ENCODE measurements at regions not wholly inside any gene's neighbourhood (a gene's known extent, or its start where the extent isn't known, plus 50 kb on each side); places are given as distances from the start of the nearest gene placed in this dataset.
A peak's percentile ranks its signal among the peaks of the same experiment; 100 is the strongest.

- Mint-ChIP-seq H3K4me3 (no peak overlapping the region), H3K9me3 (no peaks in the 10 kb centered on the region), H3K27ac (no peak overlapping the region), H3K27me3 (no peaks in the 10 kb centered on the region), H3K4me1 (peaks cover 20% of the 10 kb centered on the region), H3K36me3 (ENCODE audit: low read depth) (no peaks in the 10 kb centered on the region)
- ATAC-seq: no peak
- DNase-seq: no peak
Measured at GRCh38 chr2:160664603-160665140, 171.1 kb upstream of the RBMS1 start.

DNA sequence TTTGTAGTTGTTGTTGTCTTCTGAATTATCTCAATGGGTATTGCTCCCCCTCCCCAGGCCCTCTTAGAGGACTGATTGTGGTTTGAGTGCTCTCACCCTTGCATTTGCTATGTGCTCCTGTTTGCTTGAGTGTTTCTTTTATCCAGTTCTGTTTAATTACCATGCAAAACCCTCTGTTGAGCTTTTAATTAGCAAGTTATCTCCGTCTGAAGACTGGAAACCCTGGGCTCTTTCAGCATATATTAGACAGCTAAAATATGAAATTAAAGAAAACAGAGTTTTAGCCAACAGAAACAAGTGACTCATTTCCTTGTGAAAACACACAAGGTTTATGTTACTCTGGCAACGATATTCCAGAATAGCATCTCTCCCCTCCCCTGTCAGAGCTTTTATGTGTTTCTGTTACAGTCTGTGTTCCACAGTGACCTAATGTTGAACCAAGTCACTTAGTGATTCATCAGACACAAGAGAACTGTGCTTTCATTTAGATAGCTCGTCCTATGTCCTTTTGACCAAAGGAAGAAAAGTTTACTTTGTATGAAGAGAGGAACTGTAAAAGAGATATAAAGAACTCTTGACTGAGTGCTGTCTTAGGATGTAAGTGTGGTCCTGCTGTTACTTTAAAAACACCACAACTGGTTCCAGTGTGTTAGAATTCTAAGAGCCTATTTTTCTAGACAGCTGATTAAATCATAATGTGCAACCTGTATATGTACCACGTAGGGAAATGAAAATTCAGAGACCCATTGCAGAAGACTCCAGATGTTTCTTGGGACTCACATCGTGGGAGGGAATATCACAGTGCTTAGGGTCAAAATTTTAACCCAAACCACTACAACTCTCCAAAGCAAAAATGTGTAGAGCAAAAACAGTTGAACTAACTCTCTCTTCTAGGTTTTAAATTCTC, 172.8 kb upstream of the RBMS1 start:
- H3K27ac Mint-ChIP-seq: peak overlapping the region; percentile 76
- peak overlapping the region; percentile 47 for H3K4me3 Mint-ChIP-seq
- no peaks in the 10 kb centered on the region for H3K36me3 Mint-ChIP-seq (ENCODE audit: low read depth)
- H3K9me3 Mint-ChIP-seq: no peaks in the 10 kb centered on the region
- H3K4me1 Mint-ChIP-seq: peaks cover 20% of the 10 kb centered on the region
- no peak for DNase-seq
- H3K27me3 Mint-ChIP-seq: no peaks in the 10 kb centered on the region
- peak; percentile 99 for ATAC-seq

- Mint-ChIP-seq H3K27me3 (no peaks in the 10 kb centered on the region), H3K27ac (no peak overlapping the region), H3K36me3 (ENCODE audit: low read depth) (no peaks in the 10 kb centered on the region), H3K4me1 (peaks cover 20% of the 10 kb centered on the region), H3K4me3 (no peak overlapping the region), H3K9me3 (no peaks in the 10 kb centered on the region)
- DNase-seq (no peak), ATAC-seq (no peak)
Measured at GRCh38 chr2:160667811-160668210, 174.2 kb upstream of the RBMS1 start.

GRCh38 chr2:160670618-160671017, 177.0 kb upstream of the RBMS1 start:
- Mint-ChIP-seq H3K36me3 (ENCODE audit: low read depth) (no peaks in the 10 kb centered on the region), H3K27ac (no peak overlapping the region), H3K4me3 (no peak overlapping the region), H3K4me1 (peaks cover 20% of the 10 kb centered on the region), H3K27me3 (no peaks in the 10 kb centered on the region), H3K9me3 (peaks cover 1% of the 10 kb centered on the region)
- no peak for DNase-seq
- no peak for ATAC-seq

- Mint-ChIP-seq H3K4me1 (peaks cover 4% of the 10 kb centered on the region), H3K36me3 (ENCODE audit: low read depth) (no peaks in the 10 kb centered on the region), H3K27me3 (no peaks in the 10 kb centered on the region), H3K27ac (no peak overlapping the region), H3K9me3 (peaks cover 3% of the 10 kb centered on the region), H3K4me3 (no peak overlapping the region)
- ATAC-seq (no peak), DNase-seq (no peak)
Measured at GRCh38 chr2:160672211-160672610, 178.6 kb upstream of the RBMS1 start.

DNA sequence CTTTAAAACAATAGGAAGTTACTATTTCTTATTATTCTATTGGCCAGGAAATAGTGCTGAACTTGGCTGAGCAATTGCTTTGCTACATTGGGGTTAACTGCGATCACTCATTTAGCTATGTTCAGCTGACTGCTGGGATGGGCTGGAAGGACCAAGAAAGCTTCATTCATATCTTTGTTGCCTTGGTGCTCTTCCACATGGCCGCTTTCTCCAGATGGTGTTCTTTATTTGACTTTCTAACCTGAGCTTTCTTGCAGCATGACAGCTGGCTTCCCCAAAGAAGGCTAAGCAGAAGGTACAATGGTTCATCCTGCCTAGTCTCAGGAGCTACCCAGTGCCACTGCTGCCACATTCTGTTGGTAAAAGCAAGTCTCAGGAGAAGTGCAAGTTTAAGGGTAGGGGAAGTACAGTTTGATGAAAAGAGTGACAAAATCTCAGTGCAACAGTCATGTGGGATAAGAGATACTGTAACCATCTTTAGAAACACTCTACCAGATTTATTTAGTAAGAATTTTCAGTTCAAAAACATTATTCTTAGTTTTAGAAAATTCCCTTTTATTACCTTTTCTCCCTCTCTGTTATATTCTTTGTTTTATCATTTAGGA, 180.6 kb upstream of the RBMS1 start:
- Mint-ChIP-seq H3K27ac (no peak overlapping the region), H3K4me3 (no peak overlapping the region), H3K27me3 (no peaks in the 10 kb centered on the region), H3K4me1 (no peaks in the 10 kb centered on the region), H3K9me3 (peaks cover 3% of the 10 kb centered on the region), H3K36me3 (ENCODE audit: low read depth) (no peaks in the 10 kb centered on the region)
- DNase-seq (no peak), ATAC-seq (no peak)

DNA sequence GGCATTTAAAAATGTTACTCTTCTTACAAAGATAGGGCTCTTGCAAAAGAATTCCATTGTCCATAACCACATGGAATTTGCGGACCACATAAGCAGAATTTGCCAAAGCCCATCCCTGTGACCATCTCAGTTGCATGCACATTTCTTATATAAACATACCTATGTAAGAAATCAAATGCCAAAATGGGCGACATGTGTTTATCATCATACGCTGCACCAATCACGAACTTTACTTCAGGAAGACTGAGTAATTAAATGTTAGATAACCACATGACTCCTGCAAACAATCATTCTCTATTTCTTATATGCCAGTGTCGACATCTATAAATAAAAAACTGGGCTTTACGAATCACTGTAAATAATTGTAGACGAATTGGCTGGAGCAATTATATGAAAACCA, 186.1 kb upstream of the RBMS1 start:
- Mint-ChIP-seq H3K4me3 (no peak overlapping the region), H3K9me3 (peaks cover 8% of the 10 kb centered on the region)
- ATAC-seq: no peak

DNA sequence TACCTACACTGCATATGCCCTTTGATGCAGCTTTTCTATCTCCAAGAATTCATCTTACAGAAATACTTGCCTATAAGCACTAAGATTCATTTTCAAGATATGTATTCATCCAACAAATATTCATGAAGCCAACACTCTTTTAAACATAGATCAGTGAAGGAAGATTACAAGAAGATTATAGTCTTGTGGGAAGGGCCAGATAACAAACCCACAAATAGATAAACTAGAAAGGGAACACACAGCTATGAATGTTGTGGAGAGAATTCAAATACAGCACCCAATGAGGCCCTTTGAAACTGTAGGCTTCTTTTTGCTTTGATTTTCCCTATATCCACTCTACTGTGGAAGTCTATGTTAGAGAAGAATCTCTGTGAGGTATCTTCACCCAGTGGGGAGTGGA, 186.7 kb upstream of the RBMS1 start:
- H3K27ac Mint-ChIP-seq: no peak overlapping the region
- DNase-seq: no peak
- H3K9me3 Mint-ChIP-seq: peaks cover 8% of the 10 kb centered on the region
- no peaks in the 10 kb centered on the region for H3K27me3 Mint-ChIP-seq
- ATAC-seq: no peak
- H3K4me1 Mint-ChIP-seq: no peaks in the 10 kb centered on the region
- H3K36me3 Mint-ChIP-seq (ENCODE audit: low read depth): no peaks in the 10 kb centered on the region
- H3K4me3 Mint-ChIP-seq: no peak overlapping the region

More for the DNA sequence above, 186.1 kb upstream of the RBMS1 start:
- H3K4me1 Mint-ChIP-seq: no peaks in the 10 kb centered on the region
- H3K27ac Mint-ChIP-seq: no peak overlapping the region
- DNase-seq: no peak
- no peaks in the 10 kb centered on the region for H3K27me3 Mint-ChIP-seq
- no peaks in the 10 kb centered on the region for H3K36me3 Mint-ChIP-seq (ENCODE audit: low read depth)

GRCh38 chr2:160680974-160681373, 187.4 kb upstream of the RBMS1 start:
- Mint-ChIP-seq H3K27me3 (no peaks in the 10 kb centered on the region), H3K9me3 (peaks cover 5% of the 10 kb centered on the region), H3K4me3 (no peak overlapping the region), H3K4me1 (no peaks in the 10 kb centered on the region), H3K27ac (no peak overlapping the region), H3K36me3 (ENCODE audit: low read depth) (no peaks in the 10 kb centered on the region)
- DNase-seq (no peak), ATAC-seq (no peak)

- peaks cover 5% of the 10 kb centered on the region for H3K9me3 Mint-ChIP-seq
- no peaks in the 10 kb centered on the region for H3K36me3 Mint-ChIP-seq (ENCODE audit: low read depth)
- H3K4me1 Mint-ChIP-seq: no peaks in the 10 kb centered on the region
- H3K27me3 Mint-ChIP-seq: no peaks in the 10 kb centered on the region
- DNase-seq (no peak), ATAC-seq (no peak)
- no peak overlapping the region for H3K27ac Mint-ChIP-seq
- H3K4me3 Mint-ChIP-seq: no peak overlapping the region
Measured at GRCh38 chr2:160683206-160683605, 189.6 kb upstream of the RBMS1 start.

DNA sequence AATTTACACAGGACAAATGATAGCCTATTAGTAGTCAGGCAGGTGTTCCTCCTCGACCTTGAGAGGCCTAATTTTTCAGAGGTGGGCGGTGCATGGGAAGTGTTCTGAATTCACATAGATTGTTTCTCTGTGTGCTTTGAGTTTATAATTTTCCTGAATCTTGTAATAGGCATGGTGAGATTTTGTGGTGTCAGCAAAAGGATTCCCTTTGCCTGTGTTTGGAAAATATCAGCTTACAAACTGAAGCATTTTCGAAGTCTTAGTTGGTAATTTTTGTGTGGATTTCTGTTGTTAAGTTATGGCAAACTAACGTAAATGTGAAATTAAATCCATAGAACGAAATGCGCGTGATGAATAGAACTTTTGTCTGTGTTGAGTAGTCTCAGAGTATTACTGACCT, 194.0 kb upstream of the RBMS1 start:
- H3K27ac Mint-ChIP-seq: no peak overlapping the region
- no peaks in the 10 kb centered on the region for H3K4me1 Mint-ChIP-seq
- no peaks in the 10 kb centered on the region for H3K36me3 Mint-ChIP-seq (ENCODE audit: low read depth)
- no peak for DNase-seq
- no peaks in the 10 kb centered on the region for H3K27me3 Mint-ChIP-seq
- no peaks in the 10 kb centered on the region for H3K9me3 Mint-ChIP-seq
- no peak for ATAC-seq
- H3K4me3 Mint-ChIP-seq: no peak overlapping the region

DNA sequence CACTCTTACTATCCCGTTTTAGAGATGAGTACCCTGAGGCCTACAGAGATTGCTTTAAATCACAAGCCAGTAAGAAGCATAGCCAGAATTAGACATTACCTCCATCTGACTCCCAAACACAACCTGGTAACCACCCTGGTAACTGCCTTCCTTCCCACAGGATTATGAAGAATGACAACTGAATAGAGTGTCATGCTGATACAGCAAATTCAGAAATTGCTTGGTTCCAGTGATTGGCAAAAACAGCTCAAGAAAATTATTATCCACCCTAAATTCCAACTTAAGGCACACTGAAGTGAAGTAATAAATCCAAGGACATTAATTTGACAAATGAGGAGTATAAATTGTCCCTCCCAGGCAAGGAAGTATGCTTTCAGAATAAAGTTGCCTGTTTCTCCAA, 195.8 kb upstream of the RBMS1 start:
- no peaks in the 10 kb centered on the region for H3K9me3 Mint-ChIP-seq
- no peak for ATAC-seq
- DNase-seq: no peak
- H3K4me1 Mint-ChIP-seq: no peaks in the 10 kb centered on the region
- no peaks in the 10 kb centered on the region for H3K36me3 Mint-ChIP-seq (ENCODE audit: low read depth)
- H3K4me3 Mint-ChIP-seq: no peak overlapping the region
- no peak overlapping the region for H3K27ac Mint-ChIP-seq
- H3K27me3 Mint-ChIP-seq: no peaks in the 10 kb centered on the region

- H3K4me3 Mint-ChIP-seq: no peak overlapping the region
- no peaks in the 10 kb centered on the region for H3K27me3 Mint-ChIP-seq
- H3K9me3 Mint-ChIP-seq: no peaks in the 10 kb centered on the region
- no peaks in the 10 kb centered on the region for H3K36me3 Mint-ChIP-seq (ENCODE audit: low read depth)
- H3K4me1 Mint-ChIP-seq: no peaks in the 10 kb centered on the region
- no peak for DNase-seq
- no peak overlapping the region for H3K27ac Mint-ChIP-seq
- ATAC-seq: no peak
Measured at GRCh38 chr2:160694221-160694620, 200.6 kb upstream of the RBMS1 start.

- DNase-seq (peak; percentile 5), ATAC-seq (peak; percentile 91)
- Mint-ChIP-seq H3K27ac (no peak overlapping the region), H3K4me3 (no peak overlapping the region), H3K9me3 (no peaks in the 10 kb centered on the region), H3K27me3 (no peaks in the 10 kb centered on the region), H3K36me3 (ENCODE audit: low read depth) (no peaks in the 10 kb centered on the region), H3K4me1 (no peaks in the 10 kb centered on the region)
Measured at GRCh38 chr2:160694631-160695030, 201.0 kb upstream of the RBMS1 start.

DNA sequence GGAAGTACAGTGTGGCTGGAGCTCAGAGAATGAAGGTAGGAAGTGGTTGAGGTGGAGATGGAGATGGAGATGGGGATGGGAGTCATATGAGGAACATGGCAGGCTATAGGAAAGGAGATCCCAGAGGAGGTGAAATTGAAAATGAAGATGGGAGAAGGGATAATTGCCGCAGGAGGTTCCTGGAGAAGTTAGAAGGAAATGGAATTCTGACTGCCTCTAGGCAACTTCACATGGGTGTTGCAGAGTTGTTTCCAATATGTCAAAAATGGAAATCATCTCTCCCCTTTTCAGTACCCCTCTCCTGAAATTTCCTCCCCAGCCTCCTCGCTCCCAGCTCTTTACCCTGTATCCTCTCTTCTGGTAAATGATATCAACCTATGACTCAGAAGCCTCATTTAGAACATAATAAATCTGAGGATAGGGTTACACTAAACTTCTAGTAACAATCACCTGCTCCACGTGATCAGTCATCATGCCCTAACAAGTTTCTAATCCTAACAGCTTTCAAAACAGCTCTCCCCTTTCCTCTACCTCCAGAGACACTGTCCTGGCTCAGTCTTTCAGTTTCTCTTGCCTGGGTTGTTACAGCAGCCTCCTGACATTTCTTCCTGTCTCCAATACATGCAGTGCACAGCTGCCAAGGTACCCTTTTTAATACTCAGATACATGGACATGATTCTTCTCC, 201.9 kb upstream of the RBMS1 start:
- H3K4me1 Mint-ChIP-seq: no peaks in the 10 kb centered on the region
- no peaks in the 10 kb centered on the region for H3K9me3 Mint-ChIP-seq
- H3K27ac Mint-ChIP-seq: no peak overlapping the region
- DNase-seq (no peak), ATAC-seq (no peak)
- H3K4me3 Mint-ChIP-seq: no peak overlapping the region
- H3K36me3 Mint-ChIP-seq (ENCODE audit: low read depth): no peaks in the 10 kb centered on the region
- no peaks in the 10 kb centered on the region for H3K27me3 Mint-ChIP-seq

Data from activated naive CD8-positive, alpha-beta T cell treated with anti-CD3 and anti-CD28 coated beads, Interleukin-2, amount 50 U/mL, for 24 hours (primary cell).